ENCODE measurements at regions not wholly inside any gene's neighbourhood (a gene's known extent, or its start where the extent isn't known, plus 50 kb on each side); places are given as distances from the start of the nearest gene placed in this dataset.
A peak's percentile ranks its signal among the peaks of the same experiment; 100 is the strongest.
"Not testable (repeated sequence)": the region's sequence is repeated elsewhere in the genome, so short reads cannot be mapped to it uniquely, and the experiment has no call there.

- peak; percentile 76 for DNase-seq
Measured at GRCh38 chr17:13209081-13209480, 191.3 kb upstream of the ELAC2 start.

- no peak for DNase-seq
Measured at GRCh38 chr17:13204607-13205237, 186.9 kb upstream of the ELAC2 start.

- DNase-seq, result no peak
Measured at GRCh38 chr17:13202835-13203234, 185.0 kb upstream of the ELAC2 start.

- DNase-seq, result peak; percentile 13
Measured at GRCh38 chr17:13200671-13201070, 182.8 kb upstream of the ELAC2 start.

- no peak for DNase-seq
Measured at GRCh38 chr17:13199425-13199824, 181.6 kb upstream of the ELAC2 start.

- DNase-seq, result no peak
Measured at GRCh38 chr17:13197586-13197985, 179.8 kb upstream of the ELAC2 start.

GRCh38 chr17:13194887-13195286 lies 177.1 kb upstream of the ELAC2 start:
- no peak for DNase-seq

GRCh38 chr17:13182854-13183253 lies 165.0 kb upstream of the ELAC2 start:
- no peak for DNase-seq

- no peak for DNase-seq
Measured at GRCh38 chr17:13182450-13182849, 164.6 kb upstream of the ELAC2 start.

GRCh38 chr17:13181683-13182082 lies 163.9 kb upstream of the ELAC2 start:
- DNase-seq, result no peak

- no peak for DNase-seq
Measured at GRCh38 chr17:13176436-13176835, 158.6 kb upstream of the ELAC2 start.

GRCh38 chr17:13171790-13172189 lies 154.0 kb upstream of the ELAC2 start:
- no peak for DNase-seq

- no peak for DNase-seq
Measured at GRCh38 chr17:13162361-13162760, 144.5 kb upstream of the ELAC2 start.

- no peak for DNase-seq
Measured at GRCh38 chr17:13160790-13161189, 143.0 kb upstream of the ELAC2 start.

GRCh38 chr17:13160296-13160695 lies 142.5 kb upstream of the ELAC2 start:
- DNase-seq, result no peak

- no peak for DNase-seq
Measured at GRCh38 chr17:13158494-13159240, 140.8 kb upstream of the ELAC2 start.

GRCh38 chr17:13157656-13158055 lies 139.8 kb upstream of the ELAC2 start:
- DNase-seq, result peak; percentile 16

GRCh38 chr17:13154930-13155329 lies 137.1 kb upstream of the ELAC2 start:
- peak; percentile 30 for DNase-seq

GRCh38 chr17:13154398-13154797 lies 136.6 kb upstream of the ELAC2 start:
- peak; percentile 53 for DNase-seq

GRCh38 chr17:13153036-13153435 lies 135.2 kb upstream of the ELAC2 start:
- peak; percentile 69 for DNase-seq

- peak; percentile 39 for DNase-seq
Measured at GRCh38 chr17:13152501-13152900, 134.7 kb upstream of the ELAC2 start.

- DNase-seq, result not testable (repeated sequence)
Measured at GRCh38 chr17:13150738-13151137, 132.9 kb upstream of the ELAC2 start.

- no peak for DNase-seq
Measured at GRCh38 chr17:13143001-13143400, 125.2 kb upstream of the ELAC2 start.

GRCh38 chr17:13140750-13141149 lies 122.9 kb upstream of the ELAC2 start:
- peak; percentile 45 for DNase-seq
